ENCODE measurements at regions not wholly inside any gene's neighbourhood (a gene's known extent, or its start where the extent isn't known, plus 50 kb on each side); places are given as distances from the start of the nearest gene placed in this dataset.

GRCh38 chr2:60334610-60335009 is 218.8 kb downstream of the BCL11A start:
- no peak for DNase-seq (ENCODE audit: low read depth)
- Histone ChIP-seq H3K27me3 (ENCODE audit: control insufficient read depth, insufficient read depth, low read length) (no peaks in the 10 kb centered on the region), H3K4me3 (ENCODE audit: low read depth, low read length) (no peak overlapping the region), H3K36me3 (ENCODE audit: control insufficient read depth, insufficient read depth, low read length) (no peaks in the 10 kb centered on the region)
- TF ChIP-seq, protein P1, sequence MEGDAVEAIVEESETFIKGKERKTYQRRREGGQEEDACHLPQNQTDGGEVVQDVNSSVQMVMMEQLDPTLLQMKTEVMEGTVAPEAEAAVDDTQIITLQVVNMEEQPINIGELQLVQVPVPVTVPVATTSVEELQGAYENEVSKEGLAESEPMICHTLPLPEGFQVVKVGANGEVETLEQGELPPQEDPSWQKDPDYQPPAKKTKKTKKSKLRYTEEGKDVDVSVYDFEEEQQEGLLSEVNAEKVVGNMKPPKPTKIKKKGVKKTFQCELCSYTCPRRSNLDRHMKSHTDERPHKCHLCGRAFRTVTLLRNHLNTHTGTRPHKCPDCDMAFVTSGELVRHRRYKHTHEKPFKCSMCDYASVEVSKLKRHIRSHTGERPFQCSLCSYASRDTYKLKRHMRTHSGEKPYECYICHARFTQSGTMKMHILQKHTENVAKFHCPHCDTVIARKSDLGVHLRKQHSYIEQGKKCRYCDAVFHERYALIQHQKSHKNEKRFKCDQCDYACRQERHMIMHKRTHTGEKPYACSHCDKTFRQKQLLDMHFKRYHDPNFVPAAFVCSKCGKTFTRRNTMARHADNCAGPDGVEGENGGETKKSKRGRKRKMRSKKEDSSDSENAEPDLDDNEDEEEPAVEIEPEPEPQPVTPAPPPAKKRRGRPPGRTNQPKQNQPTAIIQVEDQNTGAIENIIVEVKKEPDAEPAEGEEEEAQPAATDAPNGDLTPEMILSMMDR (IDR thresholded peaks at IDR 0.05; ENCODE audit: insufficient read depth, low read length, poor library complexity, severe bottlenecking): no peak

GRCh38 chr2:60333264-60333663 is 220.2 kb downstream of the BCL11A start:
- Histone ChIP-seq H3K4me3 (ENCODE audit: low read depth, low read length) (no peak overlapping the region), H3K27me3 (ENCODE audit: control insufficient read depth, insufficient read depth, low read length) (no peaks in the 10 kb centered on the region), H3K36me3 (ENCODE audit: control insufficient read depth, insufficient read depth, low read length) (no peaks in the 10 kb centered on the region)
- no peak for DNase-seq (ENCODE audit: low read depth)
- TF ChIP-seq, protein P1 (IDR thresholded peaks at IDR 0.05; ENCODE audit: insufficient read depth, low read length, poor library complexity, severe bottlenecking): no peak

DNA sequence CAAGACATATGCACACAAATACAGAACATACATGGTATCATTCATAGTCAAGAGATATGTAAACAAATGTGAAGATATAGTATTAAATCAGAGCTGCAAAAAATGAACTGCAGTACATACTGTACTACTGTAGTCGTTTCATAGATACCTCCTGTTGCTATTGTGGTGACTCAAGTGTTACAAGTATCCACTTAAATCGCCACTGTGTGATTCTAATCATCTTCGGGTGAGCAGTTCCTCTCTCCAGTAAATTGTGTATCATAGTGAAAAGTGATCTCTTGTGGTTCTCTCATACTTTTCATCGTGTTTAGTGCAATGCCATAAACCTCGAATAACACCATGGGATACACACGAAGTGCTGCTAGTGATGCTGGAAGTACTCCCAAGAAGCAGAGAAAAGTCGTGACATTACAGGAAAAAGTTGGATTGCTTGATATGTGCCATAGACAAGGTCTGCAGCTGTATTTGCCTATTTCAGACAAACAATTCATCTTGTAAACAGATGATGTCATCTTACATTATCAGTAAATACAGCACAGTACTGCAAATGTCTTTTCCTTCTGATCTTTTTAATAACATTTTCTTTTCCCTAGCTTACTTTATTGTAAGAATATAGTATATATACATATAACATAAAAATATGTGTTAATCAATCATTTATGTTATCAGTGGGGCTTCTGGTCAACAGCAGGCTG is 222.2 kb downstream of the BCL11A start:
- Histone ChIP-seq H3K36me3 (ENCODE audit: control insufficient read depth, insufficient read depth, low read length) (no peaks in the 10 kb centered on the region), H3K4me3 (ENCODE audit: low read depth, low read length) (no peak overlapping the region), H3K27me3 (ENCODE audit: control insufficient read depth, insufficient read depth, low read length) (no peaks in the 10 kb centered on the region)
- DNase-seq (ENCODE audit: low read depth): no peak
- TF ChIP-seq, protein P1 (IDR thresholded peaks at IDR 0.05; ENCODE audit: insufficient read depth, low read length, poor library complexity, severe bottlenecking): no peak

GRCh38 chr2:60329225-60329624 is 224.2 kb downstream of the BCL11A start:
- TF ChIP-seq, protein P1 (IDR thresholded peaks at IDR 0.05; ENCODE audit: insufficient read depth, low read length, poor library complexity, severe bottlenecking): no peak
- no peak for DNase-seq (ENCODE audit: low read depth)
- Histone ChIP-seq H3K27me3 (ENCODE audit: control insufficient read depth, insufficient read depth, low read length) (no peaks in the 10 kb centered on the region), H3K36me3 (ENCODE audit: control insufficient read depth, insufficient read depth, low read length) (no peaks in the 10 kb centered on the region), H3K4me3 (ENCODE audit: low read depth, low read length) (no peak overlapping the region)

DNA sequence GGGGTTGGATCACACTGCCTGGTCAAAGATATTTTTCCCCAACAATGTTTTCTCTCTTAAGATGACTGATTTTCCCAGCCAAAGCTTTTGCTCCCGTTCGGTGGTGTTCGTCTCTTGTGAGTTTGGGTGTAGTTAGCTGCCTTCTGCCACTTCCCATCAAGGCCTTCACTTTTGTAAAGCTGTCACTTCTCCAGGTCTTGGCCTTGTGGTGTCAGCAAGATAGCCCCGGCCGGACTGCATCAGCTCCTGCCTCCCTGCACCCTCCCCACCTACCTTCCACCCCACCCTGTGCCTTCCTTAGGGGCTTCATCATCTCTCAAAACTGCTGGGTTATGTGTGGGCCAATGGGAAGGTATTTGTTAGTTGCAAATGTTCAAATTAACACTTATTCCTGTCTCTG is 228.9 kb downstream of the BCL11A start:
- TF ChIP-seq, protein P1 (IDR thresholded peaks at IDR 0.05; ENCODE audit: insufficient read depth, low read length, poor library complexity, severe bottlenecking): no peak
- no peak overlapping the region for H3K4me3 ChIP-seq (ENCODE audit: low read depth, low read length)
- H3K27me3 ChIP-seq (ENCODE audit: control insufficient read depth, insufficient read depth, low read length): no peaks in the 10 kb centered on the region
- no peaks in the 10 kb centered on the region for H3K36me3 ChIP-seq (ENCODE audit: control insufficient read depth, insufficient read depth, low read length)
- DNase-seq (ENCODE audit: low read depth): no peak

DNA sequence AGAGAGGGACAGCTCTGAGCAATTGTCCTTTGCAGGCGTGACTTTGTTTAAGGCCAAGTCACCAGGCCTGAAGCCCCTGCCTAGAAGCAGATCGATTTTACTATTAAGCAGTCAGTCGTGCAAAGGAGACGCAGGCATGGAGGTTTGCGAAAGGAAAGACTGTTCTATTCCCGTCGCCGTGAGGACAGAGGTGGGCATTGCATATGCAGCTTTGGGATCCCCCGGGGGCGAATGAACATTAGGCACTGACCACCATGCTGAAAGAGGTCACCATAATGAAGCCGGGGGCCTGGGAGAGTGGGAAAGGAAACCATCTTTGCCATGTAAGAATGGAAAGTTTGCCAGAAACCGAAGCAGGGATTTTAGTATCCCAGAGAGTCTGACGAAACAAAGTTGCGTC is 231.6 kb downstream of the BCL11A start:
- Histone ChIP-seq H3K27me3 (ENCODE audit: control insufficient read depth, insufficient read depth, low read length) (no peaks in the 10 kb centered on the region), H3K4me3 (ENCODE audit: low read depth, low read length) (no peak overlapping the region), H3K36me3 (ENCODE audit: control insufficient read depth, insufficient read depth, low read length) (no peaks in the 10 kb centered on the region)
- TF ChIP-seq, protein P1 (IDR thresholded peaks at IDR 0.05; ENCODE audit: insufficient read depth, low read length, poor library complexity, severe bottlenecking): no peak
- DNase-seq (ENCODE audit: low read depth): no peak

All from kidney epithelial cell (primary cell).